NB4 (cell line): ENCODE measurements at regions not wholly inside any gene's neighbourhood (a gene's known extent, or its start where the extent isn't known, plus 50 kb on each side); places are given as distances from the start of the nearest gene placed in this dataset.

Experiments
- MYC ChIP-seq: IDR thresholded peaks from 2 replicates; pipeline ENCODE4 v1.6.1; 2011; ENCODE audit warnings: low read depth, low read length
- TF ChIP-seq, protein P1 (sequence below): IDR thresholded peaks from one replicate; pipeline ENCODE4 v1.5.1; 2012; ENCODE audit warnings: low read depth, low read length

DNA sequence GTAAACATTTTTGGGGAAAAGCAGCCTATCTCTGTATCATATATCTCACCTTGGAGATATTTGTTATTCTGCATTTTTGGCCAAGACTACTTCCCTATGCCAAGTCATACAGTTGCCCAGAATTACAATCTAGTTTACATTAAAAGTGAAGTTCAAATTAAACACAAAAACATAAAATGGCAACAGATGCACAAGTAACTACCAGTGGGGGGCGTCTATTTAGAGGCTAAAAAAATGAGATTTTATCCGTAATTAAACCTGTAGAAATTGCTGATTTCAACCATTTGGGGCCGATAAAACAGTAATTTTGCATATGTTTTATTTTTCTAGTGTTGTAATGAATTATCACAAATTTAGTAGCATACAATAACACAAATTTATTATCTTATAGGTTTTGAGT lies 787.1 kb upstream of the CHD1 start:
- TF ChIP-seq MYC: no peak
- TF ChIP-seq, protein P1, sequence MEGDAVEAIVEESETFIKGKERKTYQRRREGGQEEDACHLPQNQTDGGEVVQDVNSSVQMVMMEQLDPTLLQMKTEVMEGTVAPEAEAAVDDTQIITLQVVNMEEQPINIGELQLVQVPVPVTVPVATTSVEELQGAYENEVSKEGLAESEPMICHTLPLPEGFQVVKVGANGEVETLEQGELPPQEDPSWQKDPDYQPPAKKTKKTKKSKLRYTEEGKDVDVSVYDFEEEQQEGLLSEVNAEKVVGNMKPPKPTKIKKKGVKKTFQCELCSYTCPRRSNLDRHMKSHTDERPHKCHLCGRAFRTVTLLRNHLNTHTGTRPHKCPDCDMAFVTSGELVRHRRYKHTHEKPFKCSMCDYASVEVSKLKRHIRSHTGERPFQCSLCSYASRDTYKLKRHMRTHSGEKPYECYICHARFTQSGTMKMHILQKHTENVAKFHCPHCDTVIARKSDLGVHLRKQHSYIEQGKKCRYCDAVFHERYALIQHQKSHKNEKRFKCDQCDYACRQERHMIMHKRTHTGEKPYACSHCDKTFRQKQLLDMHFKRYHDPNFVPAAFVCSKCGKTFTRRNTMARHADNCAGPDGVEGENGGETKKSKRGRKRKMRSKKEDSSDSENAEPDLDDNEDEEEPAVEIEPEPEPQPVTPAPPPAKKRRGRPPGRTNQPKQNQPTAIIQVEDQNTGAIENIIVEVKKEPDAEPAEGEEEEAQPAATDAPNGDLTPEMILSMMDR: no peak
